D721Med (cell line): ENCODE measurements at regions not wholly inside any gene's neighbourhood (a gene's known extent, or its start where the extent isn't known, plus 50 kb on each side); places are given as distances from the start of the nearest gene placed in this dataset.

ENCODE experiments used
- DNase-seq: peaks from one replicate; pipeline ENCODE4 v3.0.0; 2011; ENCODE audit warnings: low spot score; ENCODE audit not compliant: insufficient read length
- FAIRE-seq: peaks from 2 replicates; lab custom pipeline; 2011; peaks lifted over from hg19 to GRCh38; lab: Jason Lieb, UNC
- TF ChIP-seq, protein P1 (sequence below): IDR thresholded peaks from 2 replicates; pipeline ENCODE4 v1.5.1; 2012; ENCODE audit warnings: mild to moderate bottlenecking, control low read depth; ENCODE audit not compliant: insufficient read depth; ENCODE audit errors: missing control alignments

DNA sequence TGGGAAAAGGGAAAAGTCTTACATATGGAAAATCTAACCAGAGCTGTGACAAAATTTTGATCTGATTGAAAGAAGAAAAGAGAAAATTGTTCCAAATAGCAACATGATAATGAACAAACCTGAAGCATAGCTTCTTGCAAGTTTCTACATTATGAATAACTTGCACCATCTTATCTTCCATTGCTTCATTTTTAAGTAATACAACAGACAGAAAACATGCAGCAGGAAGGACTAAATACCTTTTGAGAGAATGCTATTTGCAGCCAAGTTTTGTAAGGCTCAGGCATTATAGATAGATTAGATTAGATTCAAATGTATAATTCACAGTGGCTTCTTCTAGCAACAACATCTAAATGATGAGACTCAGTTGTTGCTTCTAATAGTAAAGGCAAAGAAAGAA, 441.4 kb downstream of the AEBP2 start:
- DNase-seq (no peak), FAIRE-seq (no peak)
- TF ChIP-seq, protein P1, sequence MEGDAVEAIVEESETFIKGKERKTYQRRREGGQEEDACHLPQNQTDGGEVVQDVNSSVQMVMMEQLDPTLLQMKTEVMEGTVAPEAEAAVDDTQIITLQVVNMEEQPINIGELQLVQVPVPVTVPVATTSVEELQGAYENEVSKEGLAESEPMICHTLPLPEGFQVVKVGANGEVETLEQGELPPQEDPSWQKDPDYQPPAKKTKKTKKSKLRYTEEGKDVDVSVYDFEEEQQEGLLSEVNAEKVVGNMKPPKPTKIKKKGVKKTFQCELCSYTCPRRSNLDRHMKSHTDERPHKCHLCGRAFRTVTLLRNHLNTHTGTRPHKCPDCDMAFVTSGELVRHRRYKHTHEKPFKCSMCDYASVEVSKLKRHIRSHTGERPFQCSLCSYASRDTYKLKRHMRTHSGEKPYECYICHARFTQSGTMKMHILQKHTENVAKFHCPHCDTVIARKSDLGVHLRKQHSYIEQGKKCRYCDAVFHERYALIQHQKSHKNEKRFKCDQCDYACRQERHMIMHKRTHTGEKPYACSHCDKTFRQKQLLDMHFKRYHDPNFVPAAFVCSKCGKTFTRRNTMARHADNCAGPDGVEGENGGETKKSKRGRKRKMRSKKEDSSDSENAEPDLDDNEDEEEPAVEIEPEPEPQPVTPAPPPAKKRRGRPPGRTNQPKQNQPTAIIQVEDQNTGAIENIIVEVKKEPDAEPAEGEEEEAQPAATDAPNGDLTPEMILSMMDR = no peak

DNA sequence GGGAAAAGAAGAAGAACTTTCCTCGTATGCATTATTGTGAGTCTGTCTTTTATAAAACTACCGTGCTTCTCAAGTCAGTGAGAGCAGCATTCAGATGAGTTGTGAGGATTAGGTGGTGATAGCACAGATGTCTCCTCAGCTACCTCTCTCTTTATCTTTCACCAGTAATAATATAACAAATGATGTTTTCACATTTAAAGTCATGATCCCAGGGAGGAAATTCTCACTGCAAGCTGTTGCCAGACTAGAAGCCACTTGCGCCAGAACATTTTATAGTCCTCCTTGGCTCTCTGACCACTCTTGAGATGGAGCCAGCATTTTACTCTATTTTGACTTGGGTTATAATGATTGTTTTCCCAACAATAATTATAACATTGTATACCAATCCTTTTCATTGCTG, 443.1 kb downstream of the AEBP2 start:
- no peak for DNase-seq
- TF ChIP-seq, protein P1 = no peak
- no peak for FAIRE-seq

DNA sequence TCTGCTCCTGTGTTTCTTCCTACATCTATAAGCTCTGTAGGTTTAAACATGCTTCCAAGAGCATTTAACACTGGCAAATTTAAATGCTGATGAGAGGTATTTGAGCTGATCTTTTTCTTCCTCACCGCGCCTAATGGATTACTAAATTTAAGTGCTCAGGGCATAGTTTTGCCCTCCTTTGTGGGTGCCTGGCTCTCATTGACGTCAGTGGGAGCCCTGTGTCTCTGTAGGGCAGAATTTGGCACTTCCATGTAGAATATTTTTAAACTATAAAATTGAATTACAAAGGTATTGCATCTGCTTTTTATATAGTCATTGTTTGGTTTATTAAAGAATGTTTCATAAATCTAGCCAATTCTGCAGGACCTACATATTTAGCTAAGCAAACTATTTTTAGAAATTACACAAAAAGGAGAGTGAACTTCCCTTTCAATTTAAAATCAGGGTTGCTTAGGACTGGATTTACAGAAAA, 444.8 kb downstream of the AEBP2 start:
- TF ChIP-seq, protein P1 = no peak
- DNase-seq (no peak), FAIRE-seq (no peak)

DNA sequence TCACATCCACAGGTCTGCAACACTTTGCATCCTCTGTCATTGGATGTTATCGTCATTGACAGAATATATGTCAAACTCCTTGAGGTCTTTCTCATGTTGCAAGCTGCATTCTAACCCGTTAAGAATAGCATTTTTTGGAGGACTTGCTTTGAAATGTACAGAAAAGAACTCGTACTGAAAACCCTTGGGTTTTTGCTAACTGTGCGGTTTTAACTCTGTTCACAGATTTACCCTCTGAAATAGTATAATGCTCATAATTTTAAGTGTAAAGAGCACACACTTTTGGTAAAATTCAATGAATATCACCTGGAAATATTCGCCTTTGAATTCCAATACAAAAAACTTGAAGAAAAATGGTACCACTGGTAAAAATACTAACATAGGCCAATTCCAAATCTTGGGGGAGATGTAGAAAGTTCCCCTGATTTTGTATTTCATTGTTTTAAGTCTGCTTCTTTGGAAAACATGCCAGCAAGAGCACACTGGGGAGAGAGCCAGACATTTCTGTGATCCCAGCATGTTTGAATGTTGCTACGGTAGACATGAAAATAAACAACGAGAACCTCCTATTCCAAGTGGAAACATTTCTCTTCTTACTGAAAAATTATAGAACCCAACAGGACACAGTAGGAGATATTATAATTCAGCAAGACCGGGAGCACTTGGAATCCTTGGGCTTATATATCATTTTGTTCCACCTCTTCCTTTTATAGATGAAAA, 446.0 kb downstream of the AEBP2 start:
- TF ChIP-seq, protein P1 = no peak
- no peak for DNase-seq
- no peak for FAIRE-seq

DNA sequence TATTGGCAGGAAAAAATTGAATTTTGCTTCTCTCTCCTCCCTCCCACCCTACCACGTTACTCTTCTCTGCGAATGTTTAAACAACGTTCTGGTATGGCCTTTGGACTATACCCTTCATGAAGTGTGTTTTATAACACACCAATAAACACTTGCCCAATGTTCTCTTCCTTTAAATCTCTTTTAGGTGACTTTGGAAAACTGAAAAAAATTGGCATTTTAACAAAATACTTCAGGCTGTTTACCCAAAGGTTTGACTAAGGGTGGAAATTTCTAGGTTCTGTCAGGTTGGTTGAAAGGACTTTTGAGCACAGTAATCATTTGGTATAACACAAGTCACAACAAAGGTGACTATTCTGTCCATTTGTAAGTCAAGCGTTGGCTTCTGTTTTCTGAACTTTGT, 446.8 kb downstream of the AEBP2 start:
- DNase-seq = no peak
- TF ChIP-seq, protein P1 = no peak
- no peak for FAIRE-seq

DNA sequence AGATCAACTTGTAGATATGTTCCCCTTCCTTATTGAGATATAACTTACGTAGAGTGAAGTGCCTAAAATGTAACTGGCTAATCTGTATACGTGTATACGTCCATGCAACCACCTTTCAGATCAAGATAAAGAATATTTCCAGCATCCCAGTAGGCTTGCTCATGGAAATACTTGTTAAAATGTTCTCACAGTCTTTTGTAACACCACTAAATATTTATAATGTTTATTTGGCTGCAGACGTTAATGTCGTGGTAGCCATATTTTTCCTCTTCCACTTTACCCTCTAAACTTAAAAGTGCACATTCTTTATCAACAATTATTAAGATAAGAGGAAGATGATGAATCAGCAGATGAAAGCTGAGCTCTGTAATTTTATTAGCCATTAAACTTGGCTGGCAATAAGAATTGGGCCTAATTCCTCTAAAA, 447.4 kb downstream of the AEBP2 start:
- FAIRE-seq (no peak), DNase-seq (no peak)
- TF ChIP-seq, protein P1 = no peak

DNA sequence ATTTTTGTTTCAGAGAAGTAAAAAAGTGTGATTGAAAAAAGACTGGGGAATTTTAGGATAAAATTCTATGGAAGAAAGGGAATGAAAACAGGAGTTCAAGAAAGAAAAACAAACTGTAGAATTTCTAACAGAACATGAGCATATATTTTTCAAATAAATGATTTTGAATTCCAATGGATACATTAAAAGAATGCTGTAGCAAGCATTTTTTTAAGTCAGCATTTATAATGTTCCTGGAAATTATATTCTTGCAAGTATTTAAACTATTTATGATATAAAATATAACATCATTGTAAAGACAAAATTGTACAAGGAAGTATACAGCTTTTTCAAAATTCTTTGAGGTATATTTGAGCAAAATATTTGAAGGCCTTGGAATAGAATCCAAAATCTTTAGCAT, 450.7 kb downstream of the AEBP2 start:
- FAIRE-seq = no peak
- no peak for DNase-seq
- TF ChIP-seq, protein P1 = no peak
